ENCODE measurements at regions not wholly inside any gene's neighbourhood (a gene's known extent, or its start where the extent isn't known, plus 50 kb on each side); places are given as distances from the start of the nearest gene placed in this dataset.

GRCh38 chr10:93160140-93160539, 86.4 kb downstream of the CYP26A1 start:
- Histone ChIP-seq H3K36me3 (ENCODE audit: insufficient read depth) (no peaks in the 10 kb centered on the region), H3K27ac (ENCODE audit: low read depth) (no peak overlapping the region), H3K4me3 (ENCODE audit: low read depth, low read length) (no peak overlapping the region), H3K4me1 (ENCODE audit: insufficient read depth) (no peaks in the 10 kb centered on the region)
- no peak for DNase-seq (ENCODE audit: extremely low spot score)
- 77% methylated on average over 1 of the region's 1 CpG for WGBS

GRCh38 chr10:93160829-93161228, 87.1 kb downstream of the CYP26A1 start:
- no peak for DNase-seq (ENCODE audit: extremely low spot score)
- no peak overlapping the region for H3K27ac ChIP-seq (ENCODE audit: low read depth)
- WGBS: 72% methylated on average over 7 of the region's 7 CpGs
- no peak overlapping the region for H3K4me3 ChIP-seq (ENCODE audit: low read depth, low read length)
- H3K4me1 ChIP-seq (ENCODE audit: insufficient read depth): no peaks in the 10 kb centered on the region
- H3K36me3 ChIP-seq (ENCODE audit: insufficient read depth): no peaks in the 10 kb centered on the region

- H3K4me3 ChIP-seq (ENCODE audit: low read depth, low read length): no peak overlapping the region
- H3K27ac ChIP-seq (ENCODE audit: low read depth): no peak overlapping the region
- WGBS: 63% methylated on average over 4 of the region's 4 CpGs
- H3K36me3 ChIP-seq (ENCODE audit: insufficient read depth): no peaks in the 10 kb centered on the region
- H3K4me1 ChIP-seq (ENCODE audit: insufficient read depth): no peaks in the 10 kb centered on the region
- no peak for DNase-seq (ENCODE audit: extremely low spot score)
Measured at GRCh38 chr10:93165367-93165766, 91.7 kb downstream of the CYP26A1 start.

GRCh38 chr10:93166134-93166533, 92.4 kb downstream of the CYP26A1 start:
- DNase-seq (ENCODE audit: extremely low spot score): no peak
- Histone ChIP-seq H3K27ac (ENCODE audit: low read depth) (no peak overlapping the region), H3K36me3 (ENCODE audit: insufficient read depth) (no peaks in the 10 kb centered on the region), H3K4me3 (ENCODE audit: low read depth, low read length) (no peak overlapping the region), H3K4me1 (ENCODE audit: insufficient read depth) (no peaks in the 10 kb centered on the region)
- 64% methylated on average over 4 of the region's 4 CpGs for WGBS

GRCh38 chr10:93171837-93172236, 98.1 kb downstream of the CYP26A1 start:
- no peaks in the 10 kb centered on the region for H3K36me3 ChIP-seq (ENCODE audit: insufficient read depth)
- H3K4me1 ChIP-seq (ENCODE audit: insufficient read depth): no peaks in the 10 kb centered on the region
- no peak overlapping the region for H3K27ac ChIP-seq (ENCODE audit: low read depth)
- no peak overlapping the region for H3K4me3 ChIP-seq (ENCODE audit: low read depth, low read length)
- no peak for DNase-seq (ENCODE audit: extremely low spot score)

GRCh38 chr10:93173967-93174845, 100.5 kb downstream of the CYP26A1 start:
- H3K4me1 ChIP-seq (ENCODE audit: insufficient read depth): no peaks in the 10 kb centered on the region
- H3K36me3 ChIP-seq (ENCODE audit: insufficient read depth): no peaks in the 10 kb centered on the region
- no peak overlapping the region for H3K27ac ChIP-seq (ENCODE audit: low read depth)
- H3K4me3 ChIP-seq (ENCODE audit: low read depth, low read length): no peak overlapping the region
- no peak for DNase-seq (ENCODE audit: extremely low spot score)
- WGBS: 55% methylated on average over 10 of the region's 10 CpGs

GRCh38 chr10:93175490-93175889, 101.8 kb downstream of the CYP26A1 start:
- 74% methylated on average over 6 of the region's 6 CpGs for WGBS
- H3K27ac ChIP-seq (ENCODE audit: low read depth): no peak overlapping the region
- H3K36me3 ChIP-seq (ENCODE audit: insufficient read depth): no peaks in the 10 kb centered on the region
- no peak for DNase-seq (ENCODE audit: extremely low spot score)
- H3K4me3 ChIP-seq (ENCODE audit: low read depth, low read length): no peak overlapping the region
- no peaks in the 10 kb centered on the region for H3K4me1 ChIP-seq (ENCODE audit: insufficient read depth)

- Histone ChIP-seq H3K36me3 (ENCODE audit: insufficient read depth) (no peaks in the 10 kb centered on the region), H3K4me1 (ENCODE audit: insufficient read depth) (no peaks in the 10 kb centered on the region), H3K27ac (ENCODE audit: low read depth) (no peak overlapping the region), H3K4me3 (ENCODE audit: low read depth, low read length) (no peak overlapping the region)
- no peak for DNase-seq (ENCODE audit: extremely low spot score)
Measured at GRCh38 chr10:93177511-93177910, 103.8 kb downstream of the CYP26A1 start.

GRCh38 chr10:93178226-93178625, 104.5 kb downstream of the CYP26A1 start:
- no peaks in the 10 kb centered on the region for H3K36me3 ChIP-seq (ENCODE audit: insufficient read depth)
- no peak overlapping the region for H3K4me3 ChIP-seq (ENCODE audit: low read depth, low read length)
- H3K27ac ChIP-seq (ENCODE audit: low read depth): no peak overlapping the region
- no peak for DNase-seq (ENCODE audit: extremely low spot score)
- no peaks in the 10 kb centered on the region for H3K4me1 ChIP-seq (ENCODE audit: insufficient read depth)

GRCh38 chr10:93180482-93180931, 106.8 kb downstream of the CYP26A1 start:
- DNase-seq (ENCODE audit: extremely low spot score): no peak
- 40% methylated on average over 14 of the region's 14 CpGs for WGBS
- H3K4me3 ChIP-seq (ENCODE audit: low read depth, low read length): no peak overlapping the region
- no peak overlapping the region for H3K27ac ChIP-seq (ENCODE audit: low read depth)
- no peaks in the 10 kb centered on the region for H3K36me3 ChIP-seq (ENCODE audit: insufficient read depth)
- no peaks in the 10 kb centered on the region for H3K4me1 ChIP-seq (ENCODE audit: insufficient read depth)

- DNase-seq (ENCODE audit: extremely low spot score): no peak
- H3K4me1 ChIP-seq (ENCODE audit: insufficient read depth): no peaks in the 10 kb centered on the region
- 84% methylated on average over 8 of the region's 8 CpGs for WGBS
- no peaks in the 10 kb centered on the region for H3K36me3 ChIP-seq (ENCODE audit: insufficient read depth)
- H3K27ac ChIP-seq (ENCODE audit: low read depth): no peak overlapping the region
- H3K4me3 ChIP-seq (ENCODE audit: low read depth, low read length): no peak overlapping the region
Measured at GRCh38 chr10:93181271-93182048, 107.8 kb downstream of the CYP26A1 start.

GRCh38 chr10:93182049-93182327, 108.3 kb downstream of the CYP26A1 start:
- no peak overlapping the region for H3K4me3 ChIP-seq (ENCODE audit: low read depth, low read length)
- H3K4me1 ChIP-seq (ENCODE audit: insufficient read depth): no peaks in the 10 kb centered on the region
- no peak overlapping the region for H3K27ac ChIP-seq (ENCODE audit: low read depth)
- no peaks in the 10 kb centered on the region for H3K36me3 ChIP-seq (ENCODE audit: insufficient read depth)
- WGBS: 82% methylated on average over 4 of the region's 4 CpGs
- DNase-seq (ENCODE audit: extremely low spot score): no peak

GRCh38 chr10:93182790-93183189, 109.1 kb downstream of the CYP26A1 start:
- Histone ChIP-seq H3K27ac (ENCODE audit: low read depth) (no peak overlapping the region), H3K4me1 (ENCODE audit: insufficient read depth) (no peaks in the 10 kb centered on the region), H3K36me3 (ENCODE audit: insufficient read depth) (no peaks in the 10 kb centered on the region), H3K4me3 (ENCODE audit: low read depth, low read length) (no peak overlapping the region)
- DNase-seq (ENCODE audit: extremely low spot score): no peak

- 39% methylated on average over 2 of the region's 2 CpGs for WGBS
- Histone ChIP-seq H3K36me3 (ENCODE audit: insufficient read depth) (no peaks in the 10 kb centered on the region), H3K4me1 (ENCODE audit: insufficient read depth) (no peaks in the 10 kb centered on the region), H3K4me3 (ENCODE audit: low read depth, low read length) (no peak overlapping the region), H3K27ac (ENCODE audit: low read depth) (no peak overlapping the region)
- DNase-seq (ENCODE audit: extremely low spot score): no peak
Measured at GRCh38 chr10:93186653-93187052, 113.0 kb downstream of the CYP26A1 start.
